MM.1S (cell line): ENCODE measurements at regions not wholly inside any gene's neighbourhood (a gene's known extent, or its start where the extent isn't known, plus 50 kb on each side); places are given as distances from the start of the nearest gene placed in this dataset.

Experiments
- DNase-seq: peaks from one replicate; pipeline ENCODE4 v3.0.0-alpha.2; 2015
- H2AFZ ChIP-seq: fragments of 300-600 bp; sonication (generic); 2 replicates; pipeline ENCODE4 v1.6.0; 2016; ENCODE audit warnings: antibody characterized with exemption, low read length
- H3F3A ChIP-seq: fragments of 300-600 bp; sonication (generic); 2 replicates; pipeline ENCODE4 v1.6.1; 2016; ENCODE audit warnings: mild to moderate bottlenecking, antibody characterized with exemption, low read length, moderate library complexity, mixed read lengths; ENCODE audit not compliant: insufficient read depth
- H3K27ac ChIP-seq: fragments of 300-600 bp; sonication (generic); 2 replicates; pipeline ENCODE4 v1.5.1; 2016; ENCODE audit warnings: mild to moderate bottlenecking, low read length
- H3K27me3 ChIP-seq: fragments of 300-600 bp; sonication (generic); replicated peaks from 2 replicates; pipeline ENCODE4 v1.6.0; 2016; ENCODE audit warnings: low read length; ENCODE audit not compliant: insufficient read depth
- H3K36me3 ChIP-seq: fragments of 300-600 bp; sonication (generic); replicated peaks from 2 replicates; pipeline ENCODE4 v1.6.1; 2016; ENCODE audit warnings: mild to moderate bottlenecking, low read length, mixed read lengths; ENCODE audit not compliant: insufficient read depth
- H3K4me1 ChIP-seq: fragments of 300-600 bp; sonication (generic); 2 replicates; pipeline ENCODE4 v1.6.1; 2016; ENCODE audit warnings: low read length, mixed read lengths
- H3K4me2 ChIP-seq: fragments of 300-600 bp; sonication (generic); 2 replicates; pipeline ENCODE4 v1.6.0; 2016; ENCODE audit warnings: low read depth, low read length
- H3K4me3 ChIP-seq: fragments of 300-600 bp; sonication (generic); 2 replicates; pipeline ENCODE4 v1.5.1; 2016; ENCODE audit warnings: low read length, mixed read lengths
- H3K79me2 ChIP-seq: fragments of 300-600 bp; sonication (generic); 2 replicates; pipeline ENCODE4 v1.6.1; 2016; ENCODE audit warnings: mixed run types, low read length, mixed read lengths
- H3K9ac ChIP-seq: fragments of 300-600 bp; sonication (generic); 2 replicates; pipeline ENCODE4 v1.6.1; 2016; ENCODE audit warnings: low read length, mixed read lengths
- H3K9me2 ChIP-seq: fragments of 300-600 bp; sonication (generic); replicated peaks from 2 replicates; pipeline ENCODE4 v1.6.1; 2016; ENCODE audit warnings: mild to moderate bottlenecking, low read length, mixed read lengths; ENCODE audit not compliant: insufficient read depth
- H3K9me3 ChIP-seq: fragments of 300-600 bp; sonication (generic); replicated peaks from 2 replicates; pipeline ENCODE4 v1.6.1; 2016; ENCODE audit warnings: mild to moderate bottlenecking, low read length, mixed read lengths; ENCODE audit not compliant: insufficient read depth
- H4K20me1 ChIP-seq: fragments of 300-600 bp; sonication (generic); 2 replicates; pipeline ENCODE4 v1.6.1; 2016; ENCODE audit warnings: mild to moderate bottlenecking, low read length, moderate library complexity, mixed read lengths; ENCODE audit not compliant: insufficient read depth
- EZH2 ChIP-seq: fragments of 300-600 bp; sonication (generic); optimal IDR thresholded peaks from 2 replicates; pipeline ENCODE3; 2017; ENCODE audit warnings: low read depth, mild to moderate bottlenecking, antibody characterized with exemption, low read length, mixed read lengths
- EZH2phosphoT487 ChIP-seq: fragments of 300-600 bp; sonication (generic); IDR thresholded peaks from 2 replicates; pipeline ENCODE4 v1.6.1; 2018; ENCODE audit warnings: antibody characterized with exemption, low read length
- TF ChIP-seq, protein P1 (sequence below): fragments of 300-600 bp; sonication (generic); IDR thresholded peaks from 2 replicates; pipeline ENCODE4 v1.5.1; 2016; ENCODE audit warnings: antibody characterized with exemption, low read length, mixed read lengths

- H3F3A ChIP-seq = no peaks in the 10 kb centered on the region
- no peaks in the 10 kb centered on the region for H3K4me1 ChIP-seq
- no peaks in the 10 kb centered on the region for H3K36me3 ChIP-seq
- no peak overlapping the region for H3K4me3 ChIP-seq
- TF ChIP-seq EZH2phosphoT487 (no peak), EZH2 (no peak)
- TF ChIP-seq, protein P1, sequence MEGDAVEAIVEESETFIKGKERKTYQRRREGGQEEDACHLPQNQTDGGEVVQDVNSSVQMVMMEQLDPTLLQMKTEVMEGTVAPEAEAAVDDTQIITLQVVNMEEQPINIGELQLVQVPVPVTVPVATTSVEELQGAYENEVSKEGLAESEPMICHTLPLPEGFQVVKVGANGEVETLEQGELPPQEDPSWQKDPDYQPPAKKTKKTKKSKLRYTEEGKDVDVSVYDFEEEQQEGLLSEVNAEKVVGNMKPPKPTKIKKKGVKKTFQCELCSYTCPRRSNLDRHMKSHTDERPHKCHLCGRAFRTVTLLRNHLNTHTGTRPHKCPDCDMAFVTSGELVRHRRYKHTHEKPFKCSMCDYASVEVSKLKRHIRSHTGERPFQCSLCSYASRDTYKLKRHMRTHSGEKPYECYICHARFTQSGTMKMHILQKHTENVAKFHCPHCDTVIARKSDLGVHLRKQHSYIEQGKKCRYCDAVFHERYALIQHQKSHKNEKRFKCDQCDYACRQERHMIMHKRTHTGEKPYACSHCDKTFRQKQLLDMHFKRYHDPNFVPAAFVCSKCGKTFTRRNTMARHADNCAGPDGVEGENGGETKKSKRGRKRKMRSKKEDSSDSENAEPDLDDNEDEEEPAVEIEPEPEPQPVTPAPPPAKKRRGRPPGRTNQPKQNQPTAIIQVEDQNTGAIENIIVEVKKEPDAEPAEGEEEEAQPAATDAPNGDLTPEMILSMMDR = no peak
- no peaks in the 10 kb centered on the region for H3K79me2 ChIP-seq
- no peaks in the 10 kb centered on the region for H3K9me3 ChIP-seq
- no peaks in the 10 kb centered on the region for H3K9me2 ChIP-seq
- H3K27me3 ChIP-seq = no peaks in the 10 kb centered on the region
- no peak overlapping the region for H3K4me2 ChIP-seq
- no peaks in the 10 kb centered on the region for H4K20me1 ChIP-seq
- H3K27ac ChIP-seq = no peak overlapping the region
- no peak overlapping the region for H3K9ac ChIP-seq
- H2AFZ ChIP-seq = no peak overlapping the region
- no peak for DNase-seq
These were observed 194.5 kb downstream of the EFHB start for GRCh38 chr3:19739504-19739903.

- H3F3A ChIP-seq = no peaks in the 10 kb centered on the region
These were observed 195.2 kb downstream of the EFHB start for GRCh38 chr3:19738846-19739245.

DNA sequence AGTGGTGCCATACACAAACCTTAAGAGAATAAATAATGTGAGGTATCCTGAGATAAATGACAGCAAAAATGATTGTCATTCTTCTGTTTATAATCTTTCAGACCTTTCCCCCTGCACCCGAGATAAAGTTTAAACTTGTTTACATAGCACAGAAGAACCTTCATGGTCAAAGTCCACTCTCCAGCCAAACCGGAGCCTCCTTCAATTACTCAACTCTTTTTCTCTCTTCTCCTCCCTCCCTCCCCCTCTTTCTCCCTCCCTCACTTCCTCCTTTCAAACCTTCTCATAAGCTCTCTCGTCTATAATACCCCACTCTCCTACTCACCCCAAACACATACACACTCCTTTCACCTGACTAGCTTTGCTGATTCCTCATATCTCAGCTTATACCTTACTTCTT, 198.9 kb downstream of the EFHB start:
- Histone ChIP-seq H3K27me3 (no peaks in the 10 kb centered on the region), H3K9me3 (no peaks in the 10 kb centered on the region), H3K36me3 (no peaks in the 10 kb centered on the region), H3K79me2 (no peaks in the 10 kb centered on the region), H3K9me2 (no peaks in the 10 kb centered on the region), H3K27ac (no peak overlapping the region), H4K20me1 (no peaks in the 10 kb centered on the region), H3K4me3 (no peak overlapping the region), H3F3A (no peaks in the 10 kb centered on the region), H3K9ac (no peak overlapping the region), H2AFZ (no peak overlapping the region), H3K4me1 (no peaks in the 10 kb centered on the region), H3K4me2 (no peak overlapping the region)
- DNase-seq = no peak
- TF ChIP-seq, protein P1 = no peak
- TF ChIP-seq EZH2 (no peak), EZH2phosphoT487 (no peak)

More at GRCh38 chr3:19738846-19739245, 195.2 kb downstream of the EFHB start:
- Histone ChIP-seq H3K27ac (no peak overlapping the region), H3K9ac (no peak overlapping the region), H3K9me2 (no peaks in the 10 kb centered on the region), H2AFZ (no peak overlapping the region), H3K9me3 (no peaks in the 10 kb centered on the region), H3K4me2 (no peak overlapping the region), H3K36me3 (no peaks in the 10 kb centered on the region), H4K20me1 (no peaks in the 10 kb centered on the region), H3K27me3 (no peaks in the 10 kb centered on the region), H3K4me1 (no peaks in the 10 kb centered on the region), H3K4me3 (no peak overlapping the region), H3K79me2 (no peaks in the 10 kb centered on the region)
- TF ChIP-seq EZH2phosphoT487 = no peak
- TF ChIP-seq, protein P1 = no peak
- DNase-seq = no peak
